ENCODE measurements at regions not wholly inside any gene's neighbourhood (a gene's known extent, or its start where the extent isn't known, plus 50 kb on each side); places are given as distances from the start of the nearest gene placed in this dataset.
A peak's percentile ranks its signal among the peaks of the same experiment; 100 is the strongest.

DNA sequence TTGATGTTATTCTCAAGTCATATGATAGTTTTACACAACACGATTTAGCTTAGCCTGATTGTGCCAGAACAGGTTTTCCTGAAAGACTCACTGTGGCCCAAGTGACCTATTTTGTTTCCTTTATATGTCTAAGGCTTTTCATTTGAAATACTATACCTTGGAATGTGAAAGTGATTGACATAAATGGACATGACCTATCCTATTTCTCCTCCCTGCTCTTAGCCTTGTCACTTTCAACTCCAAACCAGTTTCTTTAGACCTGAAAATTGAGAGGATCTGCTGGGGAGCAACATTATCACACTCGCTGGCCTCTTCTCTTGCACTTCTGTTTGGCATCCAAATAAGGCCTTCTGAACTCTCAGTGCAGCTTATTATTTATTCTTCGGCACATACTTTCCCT is 496.8 kb downstream of the MAT2B start:
- peaks cover 0 to 5% of the 10 kb centered on the region in 2 donors for H3K27me3 Mint-ChIP-seq (ENCODE audit: low read depth in 2 of 2)
- no peaks in the 10 kb centered on the region for H3K36me3 Mint-ChIP-seq
- Histone ChIP-seq H3K27ac (ENCODE audit: low read length) (no peak overlapping the region), H3K4me1 (ENCODE audit: control insufficient read depth, insufficient read depth, low read length) (no peaks in the 10 kb centered on the region), H3K4me3 (ENCODE audit: low read length) (no peak overlapping the region), H3K9me3 (ENCODE audit: control insufficient read depth, insufficient read depth, low read length) (no peaks in the 10 kb centered on the region), H3K27me3 (ENCODE audit: control insufficient read depth, insufficient read depth, low read length) (peaks cover 2% of the 10 kb centered on the region), H3K36me3 (ENCODE audit: control insufficient read depth, insufficient read depth, low read length) (no peaks in the 10 kb centered on the region)
- intact Hi-C loops (cut with micrococcal nuclease) = no loop called here
- H3K4me1 Mint-ChIP-seq = peaks cover 0 to 9% of the 10 kb centered on the region in 2 donors
- H3K27ac Mint-ChIP-seq = no peak overlapping the region
- no peak for ATAC-seq
- no peak for TF ChIP-seq CTCF (IDR thresholded peaks at IDR 0.05)
- peaks cover 0 to 2% of the 10 kb centered on the region in 2 donors for H3K9me3 Mint-ChIP-seq
- DNase-seq = no peak
- WGBS (ENCODE audit: insufficient coverage) = 76% methylated on average over 3 of the region's 3 CpGs
- no peak overlapping the region for H3K4me3 Mint-ChIP-seq

DNA sequence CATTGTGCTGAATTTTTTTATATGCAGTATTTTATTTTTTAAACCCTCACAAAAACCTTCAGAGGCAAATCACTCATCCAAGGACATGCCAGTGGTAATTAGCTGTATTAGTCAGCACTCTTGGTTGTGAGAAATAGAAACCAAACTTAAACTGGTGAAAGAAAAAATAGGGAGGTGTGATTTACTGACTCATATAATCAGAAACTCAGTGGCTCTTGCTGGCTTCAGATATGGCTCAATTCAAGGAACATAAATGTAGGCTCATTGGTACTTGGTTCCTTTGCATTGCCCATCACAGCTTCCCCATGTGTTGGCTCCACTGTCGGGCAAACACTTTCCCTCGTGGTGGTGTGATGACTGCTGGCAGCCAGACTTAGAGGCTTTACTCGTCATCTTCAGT is 497.2 kb downstream of the MAT2B start:
- no peaks in the 10 kb centered on the region for H3K36me3 Mint-ChIP-seq
- H3K36me3 ChIP-seq (ENCODE audit: control insufficient read depth, insufficient read depth, low read length) = no peaks in the 10 kb centered on the region
- H3K9me3 Mint-ChIP-seq = no peaks in the 10 kb centered on the region
- H3K27me3 Mint-ChIP-seq (ENCODE audit: low read depth in 2 of 2) = peaks cover 0 to 3% of the 10 kb centered on the region in 2 donors
- H3K27ac ChIP-seq (ENCODE audit: low read length) = no peak overlapping the region
- H3K4me1 ChIP-seq (ENCODE audit: control insufficient read depth, insufficient read depth, low read length) = no peaks in the 10 kb centered on the region
- H3K4me3 Mint-ChIP-seq = no peak overlapping the region
- no peak overlapping the region for H3K4me3 ChIP-seq (ENCODE audit: low read length)
- 45% methylated on average over 3 of the region's 3 CpGs for WGBS (ENCODE audit: insufficient coverage)
- H3K27ac Mint-ChIP-seq = no peak overlapping the region
- no peak for TF ChIP-seq CTCF (IDR thresholded peaks at IDR 0.05)
- peaks cover 0 to 9% of the 10 kb centered on the region in 2 donors for H3K4me1 Mint-ChIP-seq
- H3K27me3 ChIP-seq (ENCODE audit: control insufficient read depth, insufficient read depth, low read length) = peaks cover 2% of the 10 kb centered on the region
- DNase-seq (no peak), ATAC-seq (peak in 2 of 3 donors; percentile 45 to 70)
- intact Hi-C loops (cut with micrococcal nuclease) = no loop called here
- H3K9me3 ChIP-seq (ENCODE audit: control insufficient read depth, insufficient read depth, low read length) = no peaks in the 10 kb centered on the region

DNA sequence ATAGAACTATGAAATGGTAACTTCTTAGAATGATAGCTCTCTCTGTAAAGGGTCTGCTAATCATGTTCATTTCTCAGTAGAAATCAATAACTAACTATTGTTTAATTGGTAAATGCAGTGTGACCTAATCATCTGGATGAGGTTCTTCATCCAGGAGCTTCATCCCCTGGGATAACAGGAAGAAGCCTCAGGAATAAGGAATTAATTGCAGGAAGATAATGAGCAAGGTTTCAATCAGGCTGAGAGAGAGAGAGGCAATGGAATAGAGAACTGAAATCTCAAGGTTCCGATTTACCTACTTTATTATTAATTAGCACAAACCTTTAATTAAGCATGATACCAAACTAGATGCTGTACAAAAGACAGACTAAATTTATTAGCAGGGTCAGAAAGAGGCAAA is 499.7 kb downstream of the MAT2B start:
- no peak for DNase-seq
- WGBS (ENCODE audit: insufficient coverage) = 100% methylated on average over 1 of the region's 1 CpG
- no peaks in the 10 kb centered on the region for H3K9me3 Mint-ChIP-seq

More for the DNA sequence above, 499.7 kb downstream of the MAT2B start:
- Mint-ChIP-seq H3K36me3 (no peaks in the 10 kb centered on the region), H3K4me1 (peaks cover 0 to 9% of the 10 kb centered on the region in 2 donors), H3K4me3 (no peak overlapping the region), H3K27me3 (ENCODE audit: low read depth in 2 of 2) (peaks cover 0 to 3% of the 10 kb centered on the region in 2 donors), H3K27ac (no peak overlapping the region)
- Histone ChIP-seq H3K36me3 (ENCODE audit: control insufficient read depth, insufficient read depth, low read length) (no peaks in the 10 kb centered on the region), H3K4me3 (ENCODE audit: low read length) (no peak overlapping the region), H3K9me3 (ENCODE audit: control insufficient read depth, insufficient read depth, low read length) (no peaks in the 10 kb centered on the region), H3K27me3 (ENCODE audit: control insufficient read depth, insufficient read depth, low read length) (peaks cover 2% of the 10 kb centered on the region), H3K27ac (ENCODE audit: low read length) (no peak overlapping the region), H3K4me1 (ENCODE audit: control insufficient read depth, insufficient read depth, low read length) (no peaks in the 10 kb centered on the region)
- TF ChIP-seq CTCF (IDR thresholded peaks at IDR 0.05) = no peak
- no peak for ATAC-seq
- intact Hi-C loops (cut with micrococcal nuclease) = no loop called here

All from natural killer cell (primary cell).